ENCODE measurements at regions not wholly inside any gene's neighbourhood (a gene's known extent, or its start where the extent isn't known, plus 50 kb on each side); places are given as distances from the start of the nearest gene placed in this dataset.

GRCh38 chr15:70557521-70558258 is 205.7 kb downstream of the UACA start (continued):
- no peak for TF ChIP-seq CTCF (IDR thresholded peaks at IDR 0.05; ENCODE audit: control extremely low read depth in 1 of 3, insufficient read depth in 1 of 3, low read depth in 1 of 3, low read length in 3 of 3)
- TF ChIP-seq CEBPB (IDR thresholded peaks at IDR 0.05; ENCODE audit: low read depth, low read length) = no peak
- no peak for TF ChIP-seq SIX5 (IDR thresholded peaks at IDR 0.05; ENCODE audit: low read depth, low read length)

All from H1 (cell line).